ENCODE measurements at regions not wholly inside any gene's neighbourhood (a gene's known extent, or its start where the extent isn't known, plus 50 kb on each side); places are given as distances from the start of the nearest gene placed in this dataset.

DNA sequence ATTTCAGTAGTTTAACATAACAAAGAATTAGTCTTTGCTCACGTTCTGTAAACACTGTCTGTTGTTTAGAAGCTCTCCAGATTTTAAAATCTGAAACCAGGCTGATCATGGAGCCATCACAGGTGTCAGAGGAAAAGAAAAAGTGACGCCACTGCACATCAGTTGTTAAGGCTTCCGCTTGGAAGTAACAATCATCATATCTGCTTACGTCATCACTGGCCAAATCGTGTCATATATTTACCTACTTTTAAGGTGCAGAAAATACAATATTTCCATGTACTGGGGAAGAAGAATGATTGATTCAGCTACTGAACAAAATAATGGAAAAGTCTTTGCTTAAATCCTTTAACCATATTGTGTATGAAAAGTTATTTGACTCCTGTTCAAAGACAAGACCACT is 382.6 kb upstream of the MC4R start:
- TF ChIP-seq, protein P1, sequence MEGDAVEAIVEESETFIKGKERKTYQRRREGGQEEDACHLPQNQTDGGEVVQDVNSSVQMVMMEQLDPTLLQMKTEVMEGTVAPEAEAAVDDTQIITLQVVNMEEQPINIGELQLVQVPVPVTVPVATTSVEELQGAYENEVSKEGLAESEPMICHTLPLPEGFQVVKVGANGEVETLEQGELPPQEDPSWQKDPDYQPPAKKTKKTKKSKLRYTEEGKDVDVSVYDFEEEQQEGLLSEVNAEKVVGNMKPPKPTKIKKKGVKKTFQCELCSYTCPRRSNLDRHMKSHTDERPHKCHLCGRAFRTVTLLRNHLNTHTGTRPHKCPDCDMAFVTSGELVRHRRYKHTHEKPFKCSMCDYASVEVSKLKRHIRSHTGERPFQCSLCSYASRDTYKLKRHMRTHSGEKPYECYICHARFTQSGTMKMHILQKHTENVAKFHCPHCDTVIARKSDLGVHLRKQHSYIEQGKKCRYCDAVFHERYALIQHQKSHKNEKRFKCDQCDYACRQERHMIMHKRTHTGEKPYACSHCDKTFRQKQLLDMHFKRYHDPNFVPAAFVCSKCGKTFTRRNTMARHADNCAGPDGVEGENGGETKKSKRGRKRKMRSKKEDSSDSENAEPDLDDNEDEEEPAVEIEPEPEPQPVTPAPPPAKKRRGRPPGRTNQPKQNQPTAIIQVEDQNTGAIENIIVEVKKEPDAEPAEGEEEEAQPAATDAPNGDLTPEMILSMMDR (conservative IDR thresholded peaks at IDR 0.05 in 1 of 2, IDR thresholded peaks at IDR 0.05 in 1 of 2; ENCODE audit: low read depth in 1 of 2, low read length in 2 of 2): no peak
- no peak for TF ChIP-seq EZH2 (IDR thresholded peaks at IDR 0.05; ENCODE audit: low read length, missing control alignments)

Measured in fibroblast of lung (primary cell).